ENCODE measurements at regions not wholly inside any gene's neighbourhood (a gene's known extent, or its start where the extent isn't known, plus 50 kb on each side); places are given as distances from the start of the nearest gene placed in this dataset.

GRCh38 chr7:136652635-136653370, 215.6 kb upstream of the CHRM2 start:
- DNase-seq (ENCODE audit: low read depth) = no peak
- no peak for TF ChIP-seq CTCF (IDR thresholded peaks at IDR 0.05; ENCODE audit: insufficient read depth, low read depth, low read length, missing control alignments)
- no peak overlapping the region for H3K4me3 ChIP-seq (ENCODE audit: low read depth, low read length)

GRCh38 chr7:136640977-136641376, 227.5 kb upstream of the CHRM2 start:
- DNase-seq (ENCODE audit: low read depth) = no peak
- H3K4me3 ChIP-seq (ENCODE audit: low read depth, low read length) = no peak overlapping the region
- no peak for TF ChIP-seq CTCF (IDR thresholded peaks at IDR 0.05; ENCODE audit: insufficient read depth, low read depth, low read length, missing control alignments)

- TF ChIP-seq CTCF (IDR thresholded peaks at IDR 0.05; ENCODE audit: insufficient read depth, low read depth, low read length, missing control alignments) = no peak
- no peak for DNase-seq (ENCODE audit: low read depth)
- H3K4me3 ChIP-seq (ENCODE audit: low read depth, low read length) = no peak overlapping the region
Measured at GRCh38 chr7:136637813-136638212, 230.6 kb upstream of the CHRM2 start.

- TF ChIP-seq CTCF (IDR thresholded peaks at IDR 0.05; ENCODE audit: insufficient read depth, low read depth, low read length, missing control alignments) = no peak
- no peak for DNase-seq (ENCODE audit: low read depth)
- H3K4me3 ChIP-seq (ENCODE audit: low read depth, low read length) = no peak overlapping the region
Measured at GRCh38 chr7:136635751-136636150, 232.7 kb upstream of the CHRM2 start.

GRCh38 chr7:136618818-136619217, 249.6 kb upstream of the CHRM2 start:
- TF ChIP-seq CTCF (IDR thresholded peaks at IDR 0.05; ENCODE audit: insufficient read depth, low read depth, low read length, missing control alignments) = no peak
- no peak overlapping the region for H3K4me3 ChIP-seq (ENCODE audit: low read depth, low read length)
- no peak for DNase-seq (ENCODE audit: low read depth)

GRCh38 chr7:136617176-136617575, 251.3 kb upstream of the CHRM2 start:
- no peak for TF ChIP-seq CTCF (IDR thresholded peaks at IDR 0.05; ENCODE audit: insufficient read depth, low read depth, low read length, missing control alignments)
- H3K4me3 ChIP-seq (ENCODE audit: low read depth, low read length) = no peak overlapping the region
- no peak for DNase-seq (ENCODE audit: low read depth)

Measured in GM12865 (cell line).